ENCODE measurements at regions not wholly inside any gene's neighbourhood (a gene's known extent, or its start where the extent isn't known, plus 50 kb on each side); places are given as distances from the start of the nearest gene placed in this dataset.

- Histone ChIP-seq H3K4me1 (ENCODE audit: control insufficient read depth in 2 of 2, insufficient read depth in 2 of 2, low read length in 2 of 2) (no peaks in the 10 kb centered on the region), H3K9me3 (ENCODE audit: control insufficient read depth in 2 of 3, low read length in 3 of 3) (no peaks in the 10 kb centered on the region), H3K4me3 (ENCODE audit: low read length) (no peak overlapping the region), H3K27me3 (ENCODE audit: control insufficient read depth in 2 of 2, insufficient read depth in 2 of 2, low read length in 2 of 2) (no peaks in the 10 kb centered on the region), H3K27ac (ENCODE audit: low read depth, low read length) (no peak overlapping the region), H3K36me3 (ENCODE audit: control insufficient read depth in 2 of 3, insufficient read depth in 3 of 3, low read length in 3 of 3) (no peaks in the 10 kb centered on the region)
- intact Hi-C loops (cut with micrococcal nuclease): no loop called here
- ChIA-PET POLR2A (no interaction called here), CTCF (no interaction called here)
- H3K36me3 Mint-ChIP-seq: no peaks in the 10 kb centered on the region
- H3K27ac Mint-ChIP-seq: no peak overlapping the region
- peaks cover 0 to 4% (median under 1%) of the 10 kb centered on the region in 5 donors for H3K27me3 Mint-ChIP-seq
- no peak overlapping the region for H3K4me3 Mint-ChIP-seq
- DNase-seq (no peak), ATAC-seq (no peak)
- H3K9me3 Mint-ChIP-seq: peaks cover 0 to 2% (median 0%) of the 10 kb centered on the region in 11 donors
- peaks cover 0 to 2% (median 0%) of the 10 kb centered on the region in 7 donors for H3K4me1 Mint-ChIP-seq
These were observed 381.4 kb downstream of the RPS24 start for GRCh38 chr10:78415111-78415510.

GRCh38 chr10:78416031-78417011, 382.7 kb downstream of the RPS24 start:
- POLR2A ChIA-PET: no interaction called here
- H3K27ac Mint-ChIP-seq: peak overlapping the region in 1 of 9 donors; percentile 42

GRCh38 chr10:78417425-78418370, 384.0 kb downstream of the RPS24 start:
- ATAC-seq: no peak
- intact Hi-C loops (cut with micrococcal nuclease): no loop called here
- H3K27me3 Mint-ChIP-seq: peaks cover 0 to 5% (median 3%) of the 10 kb centered on the region in 5 donors
- no peaks in the 10 kb centered on the region for H3K9me3 ChIP-seq (ENCODE audit: control insufficient read depth in 2 of 3, low read length in 3 of 3)
- no peaks in the 10 kb centered on the region for H3K27me3 ChIP-seq (ENCODE audit: control insufficient read depth in 2 of 2, insufficient read depth in 2 of 2, low read length in 2 of 2)
- ChIA-PET CTCF (no interaction called here), POLR2A (interaction anchor here (0.6 kb wide), 1 partner anchor 141 kb away, joined by 4 read pairs; no protein-coding TSS in a partner anchor)
- no peaks in the 10 kb centered on the region for H3K36me3 Mint-ChIP-seq
- H3K4me1 Mint-ChIP-seq: peaks cover 0 to 10% (median 0%) of the 10 kb centered on the region in 7 donors
- H3K9me3 Mint-ChIP-seq: peaks cover 0 to 2% (median 0%) of the 10 kb centered on the region in 11 donors
- no peak overlapping the region for H3K4me3 ChIP-seq (ENCODE audit: low read length)
- H3K27ac ChIP-seq (ENCODE audit: low read depth, low read length): no peak overlapping the region
- H3K4me1 ChIP-seq (ENCODE audit: control insufficient read depth in 2 of 2, insufficient read depth in 2 of 2, low read length in 2 of 2): no peaks in the 10 kb centered on the region
- no peak overlapping the region for H3K27ac Mint-ChIP-seq
- no peak for DNase-seq
- H3K36me3 ChIP-seq (ENCODE audit: control insufficient read depth in 2 of 3, insufficient read depth in 3 of 3, low read length in 3 of 3): no peaks in the 10 kb centered on the region
- no peak overlapping the region for H3K4me3 Mint-ChIP-seq

More at GRCh38 chr10:78416031-78417011, 382.7 kb downstream of the RPS24 start:
- Histone ChIP-seq H3K4me1 (ENCODE audit: control insufficient read depth in 2 of 2, insufficient read depth in 2 of 2, low read length in 2 of 2) (no peaks in the 10 kb centered on the region), H3K4me3 (ENCODE audit: low read length) (no peak overlapping the region), H3K27me3 (ENCODE audit: control insufficient read depth in 2 of 2, insufficient read depth in 2 of 2, low read length in 2 of 2) (no peaks in the 10 kb centered on the region), H3K9me3 (ENCODE audit: control insufficient read depth in 2 of 3, low read length in 3 of 3) (no peaks in the 10 kb centered on the region), H3K27ac (ENCODE audit: low read depth, low read length) (no peak overlapping the region), H3K36me3 (ENCODE audit: control insufficient read depth in 2 of 3, insufficient read depth in 3 of 3, low read length in 3 of 3) (no peaks in the 10 kb centered on the region)
- intact Hi-C loops (cut with micrococcal nuclease): no loop called here
- H3K4me3 Mint-ChIP-seq: no peak overlapping the region
- CTCF ChIA-PET: no interaction called here
- DNase-seq (no peak), ATAC-seq (no peak)
- peaks cover 0 to 2% (median 0%) of the 10 kb centered on the region in 11 donors for H3K9me3 Mint-ChIP-seq
- no peaks in the 10 kb centered on the region for H3K36me3 Mint-ChIP-seq
- peaks cover 0 to 5% (median 3%) of the 10 kb centered on the region in 5 donors for H3K27me3 Mint-ChIP-seq
- peaks cover 0 to 10% (median 0%) of the 10 kb centered on the region in 7 donors for H3K4me1 Mint-ChIP-seq

GRCh38 chr10:78419481-78420265, 386.0 kb downstream of the RPS24 start:
- ChIA-PET CTCF (no interaction called here), POLR2A (no interaction called here)
- peaks cover 0 to 10% (median 0%) of the 10 kb centered on the region in 7 donors for H3K4me1 Mint-ChIP-seq
- no peaks in the 10 kb centered on the region for H3K36me3 Mint-ChIP-seq
- H3K27me3 Mint-ChIP-seq: peaks cover 0 to 5% (median 3%) of the 10 kb centered on the region in 5 donors
- no peak for DNase-seq
- Histone ChIP-seq H3K4me3 (ENCODE audit: low read length) (no peak overlapping the region), H3K36me3 (ENCODE audit: control insufficient read depth in 2 of 3, insufficient read depth in 3 of 3, low read length in 3 of 3) (no peaks in the 10 kb centered on the region), H3K9me3 (ENCODE audit: control insufficient read depth in 2 of 3, low read length in 3 of 3) (no peaks in the 10 kb centered on the region), H3K4me1 (ENCODE audit: control insufficient read depth in 2 of 2, insufficient read depth in 2 of 2, low read length in 2 of 2) (no peaks in the 10 kb centered on the region), H3K27ac (ENCODE audit: low read depth, low read length) (no peak overlapping the region), H3K27me3 (ENCODE audit: control insufficient read depth in 2 of 2, insufficient read depth in 2 of 2, low read length in 2 of 2) (no peaks in the 10 kb centered on the region)
- H3K9me3 Mint-ChIP-seq: peaks cover 0 to 5% (median under 1%) of the 10 kb centered on the region in 11 donors
- no peak overlapping the region for H3K4me3 Mint-ChIP-seq
- intact Hi-C loops (cut with micrococcal nuclease): no loop called here
- no peak for ATAC-seq
- H3K27ac Mint-ChIP-seq: no peak overlapping the region

- H3K36me3 Mint-ChIP-seq: peaks cover 0 to 5% (median 0%) of the 10 kb centered on the region in 5 donors
- ATAC-seq (no peak), DNase-seq (no peak)
- no peak overlapping the region for H3K4me3 Mint-ChIP-seq
- Histone ChIP-seq H3K4me1 (ENCODE audit: control insufficient read depth in 2 of 2, insufficient read depth in 2 of 2, low read length in 2 of 2) (no peaks in the 10 kb centered on the region), H3K36me3 (ENCODE audit: control insufficient read depth in 2 of 3, insufficient read depth in 3 of 3, low read length in 3 of 3) (no peaks in the 10 kb centered on the region), H3K9me3 (ENCODE audit: control insufficient read depth in 2 of 3, low read length in 3 of 3) (no peaks in the 10 kb centered on the region), H3K27me3 (ENCODE audit: control insufficient read depth in 2 of 2, insufficient read depth in 2 of 2, low read length in 2 of 2) (no peaks in the 10 kb centered on the region), H3K4me3 (ENCODE audit: low read length) (no peak overlapping the region), H3K27ac (ENCODE audit: low read depth, low read length) (no peak overlapping the region)
- H3K27me3 Mint-ChIP-seq: peaks cover 0 to 5% (median under 1%) of the 10 kb centered on the region in 5 donors
- peaks cover 0 to 17% (median 8%) of the 10 kb centered on the region in 11 donors for H3K9me3 Mint-ChIP-seq
- H3K27ac Mint-ChIP-seq: no peak overlapping the region
- CTCF ChIA-PET: no interaction called here
- intact Hi-C loops (cut with micrococcal nuclease): no loop called here
- POLR2A ChIA-PET: no interaction called here
- peaks cover 0 to 10% (median 0%) of the 10 kb centered on the region in 7 donors for H3K4me1 Mint-ChIP-seq
These were observed 387.5 kb downstream of the RPS24 start for GRCh38 chr10:78420946-78421735.

All from naive thymus-derived CD4-positive, alpha-beta T cell (primary cell).